Esophagus (tissue), 2 donors: ENCODE measurements at regions not wholly inside any gene's neighbourhood (a gene's known extent, or its start where the extent isn't known, plus 50 kb on each side); places are given as distances from the start of the nearest gene placed in this dataset.
"Not testable (repeated sequence)": the region's sequence is repeated elsewhere in the genome, so short reads cannot be mapped to it uniquely, and the experiment has no call there.

Experiments
- H3K27ac ChIP-seq, 2 donors: one replicate each; pipeline ENCODE4 v1.5.1; 2013; ENCODE audit warnings: low read depth in 2 of 2, mild to moderate bottlenecking in 2 of 2, inconsistent platforms in 1 of 2, low read length in 1 of 2, moderate library complexity in 1 of 2
- H3K27me3 ChIP-seq, 2 donors: one replicate each; pipeline ENCODE4 v1.6.1; 2013; ENCODE audit warnings: low read length in 2 of 2, control low read depth in 1 of 2, mild to moderate bottlenecking in 1 of 2; ENCODE audit not compliant: insufficient read depth in 2 of 2, control insufficient read depth in 1 of 2
- H3K36me3 ChIP-seq, 2 donors: one replicate each; pipeline ENCODE4 v1.6.1; 2013; ENCODE audit warnings: low read length in 1 of 2; ENCODE audit not compliant: control insufficient read depth in 2 of 2, insufficient read depth in 2 of 2
- H3K4me1 ChIP-seq, 2 donors: one replicate each; pipeline ENCODE4 v1.6.1; 2013; ENCODE audit warnings: low read length in 1 of 2; ENCODE audit not compliant: control insufficient read depth in 2 of 2, insufficient read depth in 2 of 2
- H3K4me3 ChIP-seq, 2 donors: one replicate each; pipeline ENCODE4 v1.5.1; 2013; ENCODE audit warnings: low read length in 2 of 2, mild to moderate bottlenecking in 2 of 2, low read depth in 1 of 2, moderate library complexity in 1 of 2
- H3K9me3 ChIP-seq, 2 donors: one replicate each; pipeline ENCODE4 v1.6.1; 2013; ENCODE audit warnings: mild to moderate bottlenecking in 2 of 2, low read depth in 1 of 2, low read length in 1 of 2, moderate library complexity in 1 of 2; ENCODE audit not compliant: control insufficient read depth in 2 of 2, insufficient read depth in 1 of 2
- WGBS, 2 donors: extraction: QIAGEN DNeasy Blood & Tissue Kit; methylation state at CpG; one replicate each; pipeline ENCODE4 v1.1.7; 2013; 5-methylcytosine and 5-hydroxymethylcytosine counted together
- donor health status: healthy with polysubstance abuse.
- donor health status: Bipolar disorder and iron deficiency.

GRCh38 chr4:4048227-4048626, 178.5 kb downstream of the OTOP1 start:
- H3K36me3 ChIP-seq, H3K27me3 ChIP-seq, H3K4me3 ChIP-seq, H3K9me3 ChIP-seq, H3K4me1 ChIP-seq, H3K27ac ChIP-seq: not testable (repeated sequence)
- WGBS, 2 donors: 18 to 30% methylated on average over 8 of the region's 8 CpGs

GRCh38 chr4:4050781-4051180, 175.9 kb downstream of the OTOP1 start:
- H3K9me3 ChIP-seq, H3K4me3 ChIP-seq, H3K4me1 ChIP-seq, H3K36me3 ChIP-seq, H3K27me3 ChIP-seq, H3K27ac ChIP-seq: not testable (repeated sequence)
- 77 to 91% methylated on average over 3 of the region's 3 CpGs for WGBS, 2 donors

- not testable (repeated sequence) for H3K27me3 ChIP-seq, H3K36me3 ChIP-seq
- 66 to 69% methylated on average over 2 of the region's 2 CpGs for WGBS, 2 donors
Observed at GRCh38 chr4:4052933-4053332, 173.8 kb downstream of the OTOP1 start.

DNA sequence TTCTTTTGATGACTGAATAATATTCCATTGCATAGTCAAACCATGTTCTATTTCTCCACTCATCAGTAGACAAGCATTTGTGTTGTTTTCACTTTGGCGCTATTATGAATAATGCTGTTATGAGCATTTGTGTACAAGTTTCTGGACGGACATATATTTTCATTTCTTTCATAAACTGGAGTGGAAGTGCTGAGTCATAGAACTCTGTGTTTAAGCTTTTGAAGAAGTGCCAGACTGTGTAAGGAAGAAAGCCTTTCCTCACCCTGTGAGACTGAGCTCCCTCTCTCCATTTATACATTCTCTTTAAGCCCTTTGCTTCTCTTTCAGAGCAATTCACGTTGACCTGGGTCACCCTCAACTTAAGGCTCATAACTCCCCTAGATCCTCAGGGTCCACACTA, 169.5 kb downstream of the OTOP1 start:
- H3K4me3 ChIP-seq, H3K9me3 ChIP-seq, H3K27ac ChIP-seq, H3K36me3 ChIP-seq, H3K27me3 ChIP-seq, H3K4me1 ChIP-seq: not testable (repeated sequence)
- 47 to 54% methylated on average over 2 of the region's 3 CpGs for WGBS, 2 donors

More at GRCh38 chr4:4052933-4053332, 173.8 kb downstream of the OTOP1 start:
- not testable (repeated sequence) for H3K4me1 ChIP-seq, H3K27ac ChIP-seq, H3K9me3 ChIP-seq, H3K4me3 ChIP-seq

DNA sequence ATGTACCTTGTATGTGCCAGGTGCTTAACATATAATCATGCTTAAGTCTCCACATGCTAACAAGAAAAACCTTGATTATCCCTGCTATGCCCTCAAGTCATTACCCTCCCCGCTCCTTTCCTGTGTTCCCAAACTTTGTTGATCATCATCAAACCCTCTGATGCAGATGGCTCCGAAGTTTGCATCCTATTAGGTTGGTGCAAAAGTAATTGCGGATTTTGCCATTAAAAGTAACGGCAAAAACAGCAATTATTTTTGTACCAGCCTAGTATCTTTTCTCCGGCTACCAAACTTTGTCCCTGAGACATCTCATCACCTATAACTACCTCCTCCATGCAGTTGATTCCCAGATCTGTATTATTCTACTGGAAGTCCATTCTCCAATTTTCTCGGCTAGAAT, 142.6 kb downstream of the OTOP1 start:
- H3K36me3 ChIP-seq: not testable (repeated sequence)
- WGBS, 2 donors: 77 to 91% methylated on average over 6 of the region's 6 CpGs

DNA sequence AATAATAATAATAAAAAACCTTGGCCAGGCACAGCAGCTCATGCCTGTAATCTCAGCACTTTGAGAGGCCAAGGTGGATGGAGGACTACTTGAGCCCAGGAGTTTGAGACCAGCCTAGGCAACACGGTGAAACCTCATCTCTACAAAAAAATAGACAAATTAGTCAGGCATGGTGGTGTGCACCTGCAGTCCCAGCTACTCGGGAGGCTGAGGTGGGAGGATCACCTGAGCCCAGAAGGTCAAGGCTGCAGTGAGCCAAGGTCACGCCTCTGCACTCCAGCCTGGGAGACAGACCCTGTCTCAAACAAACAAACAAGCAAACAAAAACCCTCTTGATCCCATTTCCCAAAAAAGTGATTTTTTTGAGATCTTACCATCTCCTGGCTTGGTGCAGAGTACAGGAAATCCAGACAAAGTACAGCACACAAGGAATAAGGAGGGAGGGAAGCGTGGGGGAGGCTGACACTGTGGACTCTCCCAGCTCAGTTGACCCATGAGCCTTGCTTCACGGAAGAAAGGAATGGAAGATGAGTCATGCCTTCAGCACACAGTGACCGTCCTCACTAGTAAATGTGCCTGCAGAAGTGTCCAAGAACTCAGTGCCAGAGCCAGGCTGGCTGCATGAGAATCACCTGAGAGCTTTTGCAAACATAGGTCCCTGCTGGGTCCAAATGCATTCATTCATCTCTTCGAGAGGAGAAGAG, 136.9 kb downstream of the OTOP1 start:
- H3K36me3 ChIP-seq, H3K4me3 ChIP-seq, H3K27ac ChIP-seq, H3K4me1 ChIP-seq, H3K9me3 ChIP-seq, H3K27me3 ChIP-seq: not testable (repeated sequence)
- WGBS, 2 donors: 42 to 48% methylated on average over 7 of the region's 7 CpGs

More for the DNA sequence above, 142.6 kb downstream of the OTOP1 start:
- H3K27me3 ChIP-seq, H3K4me1 ChIP-seq, H3K27ac ChIP-seq, H3K9me3 ChIP-seq, H3K4me3 ChIP-seq: not testable (repeated sequence)

- WGBS, 2 donors: 42 to 57% methylated on average over 4 of the region's 4 CpGs
- H3K36me3 ChIP-seq, H3K27me3 ChIP-seq, H3K4me1 ChIP-seq, H3K27ac ChIP-seq, H3K9me3 ChIP-seq, H3K4me3 ChIP-seq: not testable (repeated sequence)
Observed at GRCh38 chr4:4090720-4091119, 136.0 kb downstream of the OTOP1 start.

DNA sequence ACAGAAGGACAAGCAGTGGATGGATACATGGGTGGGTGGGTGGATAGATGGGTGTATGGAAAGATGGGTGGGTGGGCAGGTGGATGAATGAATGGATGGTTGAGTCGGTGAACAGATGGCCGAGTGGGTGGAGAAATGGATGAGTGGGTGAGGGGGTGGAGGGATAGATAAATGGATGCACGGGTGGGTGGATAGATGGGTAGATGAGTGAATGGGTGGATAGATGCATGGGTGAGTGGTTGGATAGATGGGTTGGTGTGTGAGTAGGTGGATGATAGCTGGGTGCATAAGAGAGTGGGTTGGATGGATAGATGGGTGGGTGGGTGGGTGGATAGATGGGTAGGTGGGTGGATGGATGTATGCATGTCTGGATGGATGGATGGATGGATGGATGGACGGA, 134.6 kb downstream of the OTOP1 start:
- H3K9me3 ChIP-seq, H3K27me3 ChIP-seq, H3K4me3 ChIP-seq, H3K4me1 ChIP-seq, H3K27ac ChIP-seq, H3K36me3 ChIP-seq: not testable (repeated sequence)
- 63 to 68% methylated on average over 4 of the region's 4 CpGs for WGBS, 2 donors

DNA sequence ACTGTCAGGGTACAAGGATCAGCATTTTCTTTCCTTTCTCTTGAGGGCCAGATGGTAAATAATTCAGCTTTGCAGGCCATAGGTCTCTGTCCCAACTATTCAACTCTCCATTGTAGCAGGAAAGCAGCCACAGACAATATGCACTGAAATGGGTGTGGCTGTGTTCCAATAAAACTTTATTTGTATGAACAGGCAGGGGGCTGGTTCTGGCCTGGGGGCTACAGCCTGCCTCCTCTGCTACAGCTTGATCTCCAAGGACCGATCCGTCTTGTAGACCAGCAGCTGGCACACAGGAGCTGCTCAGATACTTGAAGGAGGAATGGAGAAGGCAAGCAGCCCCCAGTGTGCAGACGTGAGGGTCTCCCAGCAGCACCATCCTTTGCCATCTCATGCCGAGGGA, 127.1 kb downstream of the OTOP1 start:
- H3K9me3 ChIP-seq, H3K27me3 ChIP-seq, H3K4me1 ChIP-seq, H3K4me3 ChIP-seq, H3K36me3 ChIP-seq, H3K27ac ChIP-seq: not testable (repeated sequence)
- 56 to 72% methylated on average over 2 to 3 of the region's 4 CpGs for WGBS, 2 donors

DNA sequence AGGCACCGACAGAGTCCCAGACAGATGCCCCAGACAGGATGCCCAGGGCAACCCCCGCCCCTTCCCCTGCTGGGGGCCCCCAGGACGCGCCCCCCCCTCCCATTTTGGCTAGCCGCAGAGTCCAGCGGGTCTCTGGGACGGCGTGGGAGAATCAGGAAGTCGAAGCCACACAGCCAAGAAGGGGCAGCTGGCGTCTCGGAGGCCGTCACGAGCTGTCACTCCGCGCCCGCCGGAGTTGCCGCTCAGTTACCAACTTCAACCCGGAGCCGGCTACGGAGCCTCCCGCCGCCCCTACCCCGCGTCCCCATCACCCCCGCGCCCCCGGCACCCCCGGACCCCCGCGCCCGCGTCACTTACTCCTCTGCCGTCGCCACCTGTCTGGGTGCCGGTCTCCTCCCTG, 119.8 kb downstream of the OTOP1 start:
- H3K36me3 ChIP-seq, H3K9me3 ChIP-seq, H3K27ac ChIP-seq, H3K27me3 ChIP-seq, H3K4me1 ChIP-seq: not testable (repeated sequence)
- WGBS, 2 donors: 1 to 2% methylated on average over 10 to 36 of the region's 36 CpGs
- peak overlapping the region in 1 of 2 donors; percentile 45 for H3K4me3 ChIP-seq
